Uterus (tissue), 3 donors: ENCODE measurements at regions not wholly inside any gene's neighbourhood (a gene's known extent, or its start where the extent isn't known, plus 50 kb on each side); places are given as distances from the start of the nearest gene placed in this dataset.
A peak's percentile ranks its signal among the peaks of the same experiment; 100 is the strongest.

Source experiments
- DNase-seq, 2 donors: peaks; one replicate each; pipeline ENCODE4 v3.0.0-alpha.2; 2019 to 2020
- H3K27ac ChIP-seq, 2 donors: fragments of 200-600 bp; sonication (generic); 1 replicate in 1 of 2; 2 replicates in 1 of 2; pipeline ENCODE4 v1.5.1; 2016 to 2018
- H3K27me3 ChIP-seq, 2 donors: fragments of 200-600 bp; sonication (generic); one replicate each; pipeline ENCODE4 v1.5.1; 2018 to 2019; ENCODE audit warnings: control low read depth in 1 of 2
- H3K36me3 ChIP-seq, 2 donors: fragments of 200-600 bp; sonication (generic); one replicate each; pipeline ENCODE4 v1.5.1; 2019; ENCODE audit warnings: control low read depth in 1 of 2
- H3K4me1 ChIP-seq, 2 donors: fragments of 200-600 bp; sonication (generic); one replicate each; pipeline ENCODE4 v1.5.1; 2018 to 2019; ENCODE audit warnings: control low read depth in 1 of 2
- H3K4me3 ChIP-seq, 2 donors: fragments of 200-600 bp; sonication (generic); 1 replicate in 1 of 2; 2 replicates in 1 of 2; pipeline ENCODE4 v1.5.1; 2018 to 2019; ENCODE audit warnings: mild to moderate bottlenecking in 1 of 2
- H3K9me3 ChIP-seq, 2 donors: fragments of 200-600 bp; sonication (generic); one replicate each; pipeline ENCODE4 v1.5.1; 2019; ENCODE audit warnings: control low read depth in 1 of 2
- POLR2A ChIP-seq, 2 donors: fragments of 450-650 bp; IDR thresholded peaks; one replicate each; pipeline ENCODE4 v1.6.1; 2016; ENCODE audit warnings: antibody characterized with exemption in 2 of 2, mild to moderate bottlenecking in 1 of 2, moderate library complexity in 1 of 2
- intact Hi-C: fragments of 100-400 bp; cut with DNase I; formaldehyde crosslinking; loops from one replicate; pipeline ENCODE4 v1.15.1; 2023; ENCODE audit warnings: low total_unique reads
- TF ChIP-seq, protein P1 (sequence below), 4 experiments: fragments of 200-600 bp in 2 of 4; fragments of 450-650 bp in 2 of 4; sonication (generic) in 2 of 4; IDR thresholded peaks; one replicate each; pipeline ENCODE4 v1.5.1; 2016 to 2019; ENCODE audit warnings: antibody characterized with exemption in 4 of 4, mild to moderate bottlenecking in 2 of 4, moderate library complexity in 1 of 4
- donor health status: DM: yes; HTN: yes; CAD: no.

DNA sequence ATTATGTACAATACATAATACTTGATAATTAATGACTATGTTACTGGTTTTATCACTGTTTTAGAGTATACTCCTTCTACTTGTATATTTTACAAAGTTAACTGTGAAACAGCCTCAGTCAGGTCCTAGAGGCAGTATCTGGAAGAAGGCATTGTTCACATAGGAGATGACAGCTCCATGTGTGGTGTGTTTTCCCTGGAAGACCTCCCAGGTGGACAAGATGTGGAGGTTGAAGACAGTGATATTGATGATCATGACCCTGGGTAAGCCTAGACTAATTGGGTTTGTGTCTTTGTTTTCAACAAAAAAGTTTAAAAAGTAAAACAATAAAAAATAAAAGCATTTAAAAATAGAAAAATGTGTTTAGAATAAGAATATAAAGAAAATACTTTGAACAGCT, 96.4 kb downstream of the TRIB2 start:
- no peaks in the 10 kb centered on the region for H3K4me1 ChIP-seq
- no peak for DNase-seq
- H3K27me3 ChIP-seq = no peaks in the 10 kb centered on the region
- H3K4me3 ChIP-seq = no peak overlapping the region
- intact Hi-C loops = no loop called here
- H3K9me3 ChIP-seq = no peaks in the 10 kb centered on the region
- no peaks in the 10 kb centered on the region for H3K36me3 ChIP-seq
- H3K27ac ChIP-seq = no peak overlapping the region
- TF ChIP-seq POLR2A (IDR thresholded peaks at IDR 0.05) = no peak
- TF ChIP-seq, protein P1, sequence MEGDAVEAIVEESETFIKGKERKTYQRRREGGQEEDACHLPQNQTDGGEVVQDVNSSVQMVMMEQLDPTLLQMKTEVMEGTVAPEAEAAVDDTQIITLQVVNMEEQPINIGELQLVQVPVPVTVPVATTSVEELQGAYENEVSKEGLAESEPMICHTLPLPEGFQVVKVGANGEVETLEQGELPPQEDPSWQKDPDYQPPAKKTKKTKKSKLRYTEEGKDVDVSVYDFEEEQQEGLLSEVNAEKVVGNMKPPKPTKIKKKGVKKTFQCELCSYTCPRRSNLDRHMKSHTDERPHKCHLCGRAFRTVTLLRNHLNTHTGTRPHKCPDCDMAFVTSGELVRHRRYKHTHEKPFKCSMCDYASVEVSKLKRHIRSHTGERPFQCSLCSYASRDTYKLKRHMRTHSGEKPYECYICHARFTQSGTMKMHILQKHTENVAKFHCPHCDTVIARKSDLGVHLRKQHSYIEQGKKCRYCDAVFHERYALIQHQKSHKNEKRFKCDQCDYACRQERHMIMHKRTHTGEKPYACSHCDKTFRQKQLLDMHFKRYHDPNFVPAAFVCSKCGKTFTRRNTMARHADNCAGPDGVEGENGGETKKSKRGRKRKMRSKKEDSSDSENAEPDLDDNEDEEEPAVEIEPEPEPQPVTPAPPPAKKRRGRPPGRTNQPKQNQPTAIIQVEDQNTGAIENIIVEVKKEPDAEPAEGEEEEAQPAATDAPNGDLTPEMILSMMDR (IDR thresholded peaks at IDR 0.05) = no peak

DNA sequence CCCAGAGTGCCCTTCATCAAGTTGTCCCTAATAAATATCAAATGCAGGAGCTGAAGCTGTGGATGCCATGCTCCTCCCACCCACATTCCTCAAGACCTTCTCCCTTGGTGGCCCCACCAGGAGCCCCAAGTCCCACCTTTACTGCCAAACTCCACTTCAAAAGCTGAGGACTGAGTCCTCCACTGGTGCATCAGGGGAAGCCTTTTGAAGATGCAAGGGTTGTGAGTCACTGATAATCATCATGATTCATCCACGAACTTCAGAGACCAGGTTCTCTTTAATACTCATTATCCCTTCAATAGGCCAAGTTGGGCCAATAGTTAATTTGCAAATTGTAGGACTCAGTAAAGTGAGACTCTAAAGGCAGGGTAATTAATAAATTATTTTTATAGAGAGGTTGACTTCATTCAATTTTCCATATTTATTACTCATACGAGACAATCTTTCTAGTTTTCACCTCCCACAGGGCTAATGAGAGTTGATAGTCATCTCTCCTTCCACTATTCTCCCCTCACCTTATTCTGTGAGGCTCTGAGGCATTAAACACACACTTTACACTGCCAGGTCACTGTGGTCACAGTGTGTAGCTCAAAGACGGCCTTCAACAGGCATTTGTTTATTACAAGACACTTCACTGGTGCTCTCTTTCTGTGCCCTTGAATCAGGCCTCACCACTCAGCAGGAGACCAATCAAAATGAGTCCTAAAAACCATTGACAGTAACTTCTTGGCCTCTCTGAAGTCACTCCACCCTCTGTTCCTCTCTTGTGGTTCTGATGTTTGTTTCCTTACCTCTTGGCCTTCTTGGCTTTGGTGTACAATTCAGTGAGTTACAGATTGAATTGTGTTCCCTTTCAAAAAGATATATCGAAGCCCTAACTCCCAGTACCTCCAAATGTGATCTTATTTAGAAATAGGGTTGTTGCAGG, 99.9 kb downstream of the TRIB2 start:
- Histone ChIP-seq H3K27me3 (no peaks in the 10 kb centered on the region), H3K9me3 (no peaks in the 10 kb centered on the region), H3K27ac (no peak overlapping the region), H3K4me1 (peaks cover 0 to 5% of the 10 kb centered on the region in 2 donors), H3K4me3 (no peak overlapping the region), H3K36me3 (no peaks in the 10 kb centered on the region)
- DNase-seq = no peak
- TF ChIP-seq, protein P1 (IDR thresholded peaks at IDR 0.05) = no peak
- TF ChIP-seq POLR2A (IDR thresholded peaks at IDR 0.05) = no peak
- intact Hi-C loops = no loop called here

DNA sequence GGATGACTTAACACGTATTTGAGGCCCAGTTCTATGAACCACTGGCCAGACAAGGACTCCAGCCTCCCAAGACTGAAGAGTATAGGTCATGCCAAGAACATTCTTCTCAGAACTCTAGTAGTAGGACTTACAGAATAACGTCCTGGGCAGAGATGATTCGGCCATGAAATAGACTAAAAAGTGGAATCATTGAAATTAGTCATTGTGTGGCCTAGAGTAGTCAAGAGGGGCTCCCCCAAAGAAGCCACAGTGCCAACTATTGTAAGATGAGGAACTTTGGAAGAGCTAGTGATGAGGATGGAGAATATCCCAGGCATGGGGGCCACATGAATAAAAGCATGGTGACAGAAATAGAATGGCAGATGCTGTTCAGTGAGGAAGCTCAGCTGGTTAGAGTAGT, 101.1 kb downstream of the TRIB2 start:
- intact Hi-C loops = no loop called here
- H3K4me1 ChIP-seq = peaks cover 0 to 5% of the 10 kb centered on the region in 2 donors
- peak overlapping the region; percentile 80 to 82 for H3K27ac ChIP-seq
- no peaks in the 10 kb centered on the region for H3K9me3 ChIP-seq
- no peak for DNase-seq
- H3K36me3 ChIP-seq = no peaks in the 10 kb centered on the region
- no peak overlapping the region for H3K4me3 ChIP-seq
- no peaks in the 10 kb centered on the region for H3K27me3 ChIP-seq
- TF ChIP-seq, protein P1 (IDR thresholded peaks at IDR 0.05) = no peak
- TF ChIP-seq POLR2A (IDR thresholded peaks at IDR 0.05) = no peak

DNA sequence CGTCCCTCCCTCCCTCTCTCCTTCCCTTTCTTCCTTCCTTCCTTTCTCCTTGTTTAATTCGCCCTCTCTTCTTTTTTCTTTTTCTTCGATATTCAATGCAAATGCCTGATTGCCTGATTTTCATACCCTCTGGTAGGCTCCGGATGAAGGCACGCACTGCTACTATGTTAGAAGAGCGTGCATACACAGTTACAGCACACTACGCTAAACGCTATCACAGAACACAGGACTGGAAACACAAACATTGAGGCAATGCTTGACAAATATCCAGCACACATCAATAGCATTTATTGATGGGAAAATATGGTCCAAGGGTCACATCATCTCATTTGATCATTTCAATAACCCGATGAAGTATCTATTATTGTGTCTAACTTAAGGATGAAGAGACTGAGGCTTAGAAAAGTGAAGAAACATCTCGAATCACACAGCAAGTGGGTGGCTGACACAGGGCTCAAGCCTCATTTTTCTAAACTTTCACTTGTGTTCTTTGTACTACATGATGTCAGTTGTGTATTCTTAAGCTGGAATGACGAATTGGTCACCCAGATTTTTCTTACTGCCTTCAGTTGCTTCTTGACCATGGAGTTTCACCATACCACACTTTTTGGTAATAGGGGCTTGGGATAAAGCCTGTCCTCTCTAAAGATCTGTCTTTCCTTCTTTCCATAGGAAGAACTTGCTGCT, 101.8 kb downstream of the TRIB2 start:
- H3K4me1 ChIP-seq = peaks cover 0 to 5% of the 10 kb centered on the region in 2 donors
- H3K4me3 ChIP-seq = no peak overlapping the region
- TF ChIP-seq, protein P1 (IDR thresholded peaks at IDR 0.05) = no peak
- H3K27me3 ChIP-seq = no peaks in the 10 kb centered on the region
- no peak for DNase-seq
- no peaks in the 10 kb centered on the region for H3K36me3 ChIP-seq
- intact Hi-C loops = no loop called here
- no peaks in the 10 kb centered on the region for H3K9me3 ChIP-seq
- peak overlapping the region; percentile 80 to 82 for H3K27ac ChIP-seq

DNA sequence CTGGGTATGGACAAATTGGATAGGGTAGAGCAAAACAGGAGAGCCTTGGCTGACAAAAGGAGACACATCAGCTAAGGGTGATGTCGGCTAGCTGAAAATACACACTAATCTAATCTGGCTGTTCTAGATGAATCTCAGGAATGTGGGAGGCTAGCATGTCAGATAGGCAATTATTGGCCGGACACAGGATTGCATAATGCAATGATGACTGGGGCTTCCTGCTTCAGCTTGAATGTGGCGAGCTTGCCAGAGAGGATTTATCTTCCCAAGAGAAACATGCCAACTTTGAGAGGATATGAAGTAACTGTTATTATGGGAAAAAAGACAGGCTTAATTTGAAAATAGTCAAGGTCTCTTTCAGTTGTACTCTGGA, 102.4 kb downstream of the TRIB2 start:
- no peaks in the 10 kb centered on the region for H3K27me3 ChIP-seq
- no peak overlapping the region for H3K4me3 ChIP-seq
- peak overlapping the region; percentile 80 to 82 for H3K27ac ChIP-seq
- peaks cover 0 to 5% of the 10 kb centered on the region in 2 donors for H3K4me1 ChIP-seq
- TF ChIP-seq, protein P1 (IDR thresholded peaks at IDR 0.05) = peak in 1 of 4 experiments; percentile 4
- TF ChIP-seq POLR2A (IDR thresholded peaks at IDR 0.05) = no peak
- DNase-seq = peak; percentile 82 to 96
- H3K36me3 ChIP-seq = no peaks in the 10 kb centered on the region
- no peaks in the 10 kb centered on the region for H3K9me3 ChIP-seq
- intact Hi-C loops = no loop called here
